COLO668 (cell line): ENCODE measurements at regions not wholly inside any gene's neighbourhood (a gene's known extent, or its start where the extent isn't known, plus 50 kb on each side); places are given as distances from the start of the nearest gene placed in this dataset.
A peak's percentile ranks its signal among the peaks of the same experiment; 100 is the strongest.

ENCODE experiments used
- DNase-seq: peaks from one replicate; lab custom pipeline; 2025; ENCODE audit not compliant: unreplicated experiment; lab: John Stamatoyannopoulos, UW

- no peak for DNase-seq
These were observed 182.3 kb upstream of the BCL6 start for GRCh38 chr3:187927565-187927964.

GRCh38 chr3:187929112-187929816 is 184.0 kb upstream of the BCL6 start:
- DNase-seq: no peak

DNA sequence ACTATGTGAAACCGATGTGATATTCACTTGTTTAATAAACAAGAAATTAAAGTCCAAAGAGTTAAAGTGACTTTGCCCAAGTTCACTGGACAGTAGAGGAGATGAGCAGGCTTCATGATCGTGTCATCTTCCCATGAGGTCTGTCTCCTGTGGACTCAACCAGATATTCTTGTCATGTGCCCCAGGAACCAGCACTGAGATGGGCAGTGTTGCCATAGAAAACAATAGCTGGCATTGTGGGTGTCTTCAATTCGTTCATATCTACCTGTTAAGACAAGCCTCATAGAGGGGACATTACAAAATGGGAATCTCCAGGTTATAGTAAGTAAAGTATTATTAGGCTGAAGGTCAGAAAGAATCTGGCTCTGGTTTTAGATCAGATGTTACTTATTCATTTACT is 184.8 kb upstream of the BCL6 start:
- DNase-seq: no peak

DNA sequence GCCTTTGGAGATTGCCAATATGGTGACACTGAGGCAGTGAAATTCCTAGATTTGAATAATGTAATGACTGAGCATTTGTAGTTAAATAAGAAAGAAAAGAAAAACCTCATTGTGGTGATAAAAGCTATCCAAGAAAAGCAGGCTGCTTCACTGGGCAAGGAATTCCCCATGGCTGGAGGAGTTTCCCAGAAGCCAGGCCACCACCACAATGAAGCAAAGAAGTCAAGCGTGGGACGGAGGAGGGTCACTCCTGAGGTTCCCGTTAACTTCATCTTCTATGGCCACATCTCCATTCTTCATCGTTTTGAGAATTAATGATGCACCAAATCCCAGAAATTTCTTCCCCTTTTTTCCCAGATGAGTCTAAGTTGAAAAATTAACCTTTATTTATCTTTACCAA is 185.8 kb upstream of the BCL6 start:
- no peak for DNase-seq

DNA sequence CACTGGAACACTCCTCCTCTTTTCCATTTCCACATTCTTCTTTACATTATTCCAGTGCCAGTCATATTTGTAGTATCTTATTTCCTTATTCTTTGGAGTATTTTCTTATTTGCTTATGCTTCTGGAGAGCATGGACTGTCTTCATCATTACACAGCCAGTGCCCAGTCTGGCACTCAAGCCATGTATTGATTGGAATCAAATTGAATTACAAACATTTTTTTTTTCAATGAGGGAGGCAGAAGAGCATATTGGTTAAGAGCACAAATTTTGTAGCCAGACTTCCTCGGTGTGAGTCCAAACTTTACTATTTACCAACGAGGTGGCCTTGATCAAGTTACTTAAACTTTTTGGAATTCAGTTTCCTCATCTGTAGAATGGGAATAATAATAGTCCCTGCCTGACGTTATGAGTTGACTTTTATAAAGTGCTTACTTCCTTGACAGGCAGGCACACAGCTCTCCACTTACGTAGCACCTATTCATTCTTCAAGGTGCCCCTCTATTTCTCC is 186.6 kb upstream of the BCL6 start:
- DNase-seq: no peak

DNA sequence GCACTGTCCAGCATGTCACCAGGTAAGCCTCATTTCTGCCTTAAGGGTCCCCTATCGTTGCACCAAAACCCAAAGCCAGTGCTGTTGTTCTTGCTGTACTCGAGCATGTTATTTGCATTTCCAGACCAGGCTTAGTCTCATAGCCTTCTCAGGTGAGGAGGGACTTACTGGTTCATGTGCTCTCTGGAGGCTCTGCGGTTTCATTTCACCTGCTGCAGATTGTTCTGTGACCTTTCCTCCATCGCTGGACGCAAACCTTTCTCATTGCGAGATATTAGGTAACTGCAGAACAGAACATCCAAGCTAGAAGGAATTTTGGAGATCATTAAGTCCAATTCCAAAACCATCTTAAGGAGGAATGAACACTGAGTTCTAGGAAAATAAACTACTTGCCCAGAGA is 187.3 kb upstream of the BCL6 start:
- DNase-seq: no peak

GRCh38 chr3:187935623-187936156 is 190.4 kb upstream of the BCL6 start:
- DNase-seq: no peak

GRCh38 chr3:187936676-187937075 is 191.4 kb upstream of the BCL6 start:
- no peak for DNase-seq

DNA sequence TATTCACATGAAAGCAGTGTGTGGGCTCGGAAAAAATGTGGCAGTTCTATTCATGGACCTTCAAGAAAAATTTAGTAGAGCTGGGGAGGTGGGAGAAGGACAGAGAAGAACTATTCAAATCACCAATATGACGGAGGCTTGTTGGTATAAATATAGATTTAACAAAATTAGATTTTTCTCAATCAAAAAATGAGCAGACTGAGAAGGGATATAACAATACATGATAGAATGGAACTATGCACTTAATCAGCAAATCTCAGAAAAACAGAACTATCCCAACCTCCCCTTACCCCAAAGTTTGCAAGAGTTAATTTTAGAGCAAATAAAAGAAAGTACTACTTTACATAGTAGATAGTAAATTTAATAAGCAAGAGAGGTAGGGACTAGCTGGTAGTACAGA is 194.6 kb upstream of the BCL6 start:
- DNase-seq: no peak

DNA sequence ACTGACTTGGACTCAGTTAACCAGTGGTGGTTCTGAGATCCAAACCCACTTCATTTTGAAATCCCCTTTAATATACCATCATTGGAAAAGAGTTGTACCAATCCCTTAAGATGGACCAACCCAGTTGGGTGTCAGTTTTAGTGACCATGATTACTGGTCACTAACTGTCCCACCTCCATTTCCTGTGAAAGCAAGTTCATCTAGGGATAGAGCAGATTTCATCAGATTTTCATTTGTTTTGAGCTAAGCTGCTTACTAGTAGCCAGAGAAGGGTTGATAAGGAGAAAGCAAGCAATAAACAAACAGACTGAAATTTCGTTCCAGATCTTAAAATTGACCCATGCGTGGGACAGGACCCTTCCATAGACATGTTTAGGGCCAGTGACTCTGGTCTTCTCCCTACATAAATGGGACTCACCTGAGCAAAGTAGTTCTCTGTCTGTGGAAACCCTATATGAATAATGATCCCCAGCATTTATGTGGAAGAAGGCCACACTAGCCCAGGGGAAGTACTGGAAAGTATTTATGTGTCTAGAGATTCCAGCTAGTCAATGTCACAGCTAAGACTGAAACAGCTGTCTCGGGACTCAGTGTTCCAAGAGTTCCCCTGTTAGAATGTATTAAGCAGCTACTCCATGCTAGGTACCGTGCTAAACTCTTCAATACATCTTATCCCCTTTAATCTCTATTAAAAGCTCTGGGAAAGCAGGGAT is 196.0 kb upstream of the BCL6 start:
- DNase-seq: no peak

DNA sequence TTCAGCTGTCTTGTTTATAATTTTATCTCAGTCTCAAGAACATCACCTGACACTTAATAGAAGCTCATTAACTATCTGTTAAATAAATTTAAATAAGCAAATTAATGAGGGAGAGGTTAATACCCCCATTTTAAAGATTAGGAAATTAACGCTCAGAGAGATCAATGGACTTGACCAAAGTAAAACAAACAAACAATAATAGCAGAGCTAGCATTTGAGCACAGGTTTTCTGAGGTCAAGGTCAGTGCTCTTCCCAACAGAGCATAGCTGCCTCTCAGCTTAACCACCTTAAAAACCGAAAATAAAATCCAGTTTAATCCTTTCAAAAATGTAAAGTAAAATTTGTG is 196.6 kb upstream of the BCL6 start:
- DNase-seq: no peak

DNA sequence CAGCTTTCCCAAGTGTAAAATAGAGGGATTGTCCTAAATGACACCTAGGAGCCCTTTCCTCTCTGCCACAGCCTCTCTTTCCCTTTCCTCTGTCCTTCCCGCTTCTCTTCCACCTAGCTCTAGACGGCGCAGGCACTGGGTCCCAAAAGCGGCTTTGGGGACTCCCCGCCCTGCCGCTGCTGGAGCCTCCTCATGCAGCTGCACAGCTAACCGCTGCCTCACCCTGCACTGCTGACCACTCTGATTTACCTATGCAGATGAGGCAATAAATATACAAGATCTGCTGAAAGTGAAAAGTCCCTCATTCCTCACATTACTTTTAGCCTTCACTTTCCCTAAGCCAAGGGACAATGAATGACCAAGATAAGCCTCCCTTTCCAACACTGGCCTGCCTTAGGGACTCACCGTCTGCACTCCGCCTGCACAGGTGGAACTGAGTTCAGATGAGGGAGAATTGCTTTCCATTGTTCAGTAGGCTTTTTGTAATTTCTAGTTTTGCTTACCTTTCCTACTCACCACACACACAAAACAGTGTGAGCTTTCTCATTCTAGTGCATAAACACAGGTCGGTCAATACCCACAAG is 197.5 kb upstream of the BCL6 start:
- DNase-seq: no peak

DNA sequence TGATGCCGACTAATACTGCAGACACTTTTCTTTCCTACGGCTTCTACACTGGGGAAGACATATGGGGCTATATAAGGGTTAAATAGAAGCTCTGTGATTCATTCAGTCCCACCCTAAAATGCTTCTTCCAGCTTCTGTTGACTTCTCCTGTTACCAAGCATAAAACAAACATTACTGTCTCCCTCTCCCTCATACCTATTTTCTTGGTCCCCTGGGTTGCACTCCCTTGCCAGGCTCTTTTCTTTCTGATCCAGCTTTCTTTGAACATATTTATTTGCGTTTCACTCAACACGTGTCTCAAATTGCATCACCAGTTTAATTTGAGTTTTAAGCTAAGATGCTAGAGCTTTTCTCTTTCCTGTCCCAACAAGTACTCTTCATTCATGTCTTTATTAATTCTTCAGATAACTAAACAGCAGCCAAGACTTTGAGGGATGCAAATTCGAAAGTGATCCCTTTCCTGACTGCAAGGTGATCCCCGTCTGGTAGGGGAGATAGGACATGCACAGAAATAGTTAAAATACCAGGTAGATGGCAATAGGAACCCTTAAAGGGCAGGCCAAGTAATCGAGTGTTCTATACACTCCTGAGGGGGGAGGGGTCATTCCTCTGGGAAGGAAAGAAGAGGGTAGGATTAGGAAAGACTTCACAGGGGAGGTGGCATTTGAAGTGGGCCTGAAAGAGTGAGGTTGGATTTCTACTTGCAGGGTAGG is 198.6 kb upstream of the BCL6 start:
- no peak for DNase-seq

DNA sequence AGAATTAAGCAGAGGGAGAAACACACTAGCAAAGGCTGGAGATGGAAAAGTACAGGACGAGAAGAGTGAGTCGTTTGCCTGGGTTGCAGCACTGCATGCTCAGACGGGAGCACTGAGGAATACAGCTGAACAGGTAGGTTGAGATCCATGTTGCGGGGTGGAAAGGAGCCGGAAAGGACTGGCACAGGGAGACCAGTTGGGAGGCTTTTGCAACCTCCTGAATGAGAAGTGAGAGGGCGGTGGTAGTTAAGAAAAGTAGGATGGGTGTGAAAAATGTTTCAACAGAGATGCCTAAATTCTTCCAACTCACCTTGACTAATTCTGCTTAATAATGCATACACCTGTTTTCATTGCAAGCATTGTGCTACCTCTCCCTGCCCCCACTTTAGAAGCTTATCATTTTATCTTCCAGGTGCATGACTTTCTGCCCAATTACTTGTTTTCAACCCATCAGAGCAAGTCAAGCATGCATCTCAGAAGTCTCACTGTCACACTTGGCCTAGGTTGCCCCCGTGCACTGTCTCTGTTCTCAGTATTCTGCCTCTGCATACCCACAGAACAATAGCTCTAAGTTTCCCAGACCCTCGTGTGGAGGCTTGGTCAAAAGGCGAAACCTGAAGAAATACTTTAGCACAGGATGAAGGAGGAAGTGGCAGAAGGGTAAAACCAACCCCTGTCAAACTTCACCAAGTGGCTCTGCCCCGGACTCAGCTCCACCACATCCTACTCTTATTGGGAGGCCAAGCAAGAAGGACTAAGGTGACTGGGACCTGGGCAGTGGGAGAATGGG is 199.3 kb upstream of the BCL6 start:
- DNase-seq: no peak

- no peak for DNase-seq
These were observed 200.1 kb upstream of the BCL6 start for GRCh38 chr3:187945374-187945773.

GRCh38 chr3:187946163-187946691 is 201.0 kb upstream of the BCL6 start:
- peak; percentile 2 for DNase-seq

- no peak for DNase-seq
These were observed 201.7 kb upstream of the BCL6 start for GRCh38 chr3:187946981-187947380.

GRCh38 chr3:187947927-187948682 is 202.8 kb upstream of the BCL6 start:
- no peak for DNase-seq

DNA sequence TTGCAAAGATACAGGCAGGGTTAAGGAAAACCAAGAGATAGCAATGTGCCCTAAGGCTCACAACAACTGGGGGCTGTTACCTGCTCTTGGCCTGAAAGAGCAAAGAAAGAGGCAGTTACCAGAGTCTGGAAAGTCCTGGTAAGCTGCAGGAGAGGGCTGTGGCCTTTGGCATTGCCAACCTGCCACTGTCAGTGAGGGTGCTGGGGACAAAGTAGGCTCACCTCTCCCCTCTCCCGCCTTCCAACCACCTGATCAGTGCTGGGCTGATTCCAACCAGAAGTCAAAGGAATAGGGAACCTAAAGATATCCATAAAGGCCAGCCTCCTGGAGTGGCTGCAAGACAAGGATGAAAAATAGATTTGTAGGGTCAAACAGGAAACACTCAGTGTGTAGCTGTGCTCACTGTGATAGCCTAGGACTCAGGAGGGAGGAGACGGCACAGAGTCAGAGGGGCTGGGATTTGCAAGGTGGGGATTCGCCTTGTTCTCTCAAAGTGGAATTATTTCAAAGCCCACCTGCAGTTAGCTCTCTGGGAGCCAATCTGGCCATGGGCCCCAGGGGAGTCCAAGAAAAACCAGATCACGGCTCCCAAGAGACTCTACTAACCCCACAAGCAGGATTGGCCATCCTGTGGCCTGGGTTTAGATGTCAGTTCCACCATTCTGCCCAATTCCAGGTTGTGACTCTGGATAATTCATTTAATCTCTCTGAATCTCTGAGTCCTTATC is 204.0 kb upstream of the BCL6 start:
- DNase-seq: no peak
